SK-N-SH (cell line): ENCODE measurements at regions not wholly inside any gene's neighbourhood (a gene's known extent, or its start where the extent isn't known, plus 50 kb on each side); places are given as distances from the start of the nearest gene placed in this dataset.

Source experiments
- CTCF ChIA-PET: fragments of 300-600, 350-600 bp; formaldehyde crosslinking; extraction: SDS; loops from one replicate; lab custom pipeline; 2021; lab: Yijun Ruan, JAX
- POLR2A ChIA-PET: fragments of 350-600 bp; sonication (Branson Sonifier 250); formaldehyde crosslinking; extraction: SDS; loops from one replicate; lab custom pipeline; 2020; ENCODE audit warnings: antibody characterized with exemption, inconsistent platforms; lab: Yijun Ruan, JAX
- DNase-seq: peaks from one replicate; pipeline ENCODE4 v3.0.0; 2012
- H2AFZ ChIP-seq: fragments of 200-600 bp; sonication (generic); 2 replicates; pipeline ENCODE4 v1.8.1; 2016; ENCODE audit warnings: antibody characterized with exemption, mild to moderate bottlenecking, low read depth
- H3F3A ChIP-seq: fragments of 200-600 bp; sonication (generic); replicated peaks from 2 replicates; pipeline ENCODE3; 2016; ENCODE audit warnings: antibody characterized with exemption, mild to moderate bottlenecking; ENCODE audit not compliant: insufficient read depth
- H3K27ac ChIP-seq, 2 experiments: fragments of 200-500 bp in 1 of 2; fragments of 200-600 bp in 1 of 2; sonication (Bioruptor generic) in 1 of 2; sonication (generic), shearing (Covaris generic) in 1 of 2; 2 replicates each; pipeline versions ENCODE4 v1.5.1 to v1.6.1; 2014 to 2016; ENCODE audit warnings: low read depth in 2 of 2, inconsistent platforms in 1 of 2, low read length in 1 of 2, mild to moderate bottlenecking in 1 of 2, mixed read lengths in 1 of 2
- H3K27me3 ChIP-seq: fragments of 200-600 bp; sonication (generic), shearing (Covaris generic); 2 replicates; pipeline ENCODE4 v1.6.1; 2016; ENCODE audit warnings: mixed run types; ENCODE audit not compliant: insufficient read depth
- H3K36me3 ChIP-seq, 2 experiments: fragments of 200-500 bp in 1 of 2; fragments of 200-600 bp in 1 of 2; sonication (Bioruptor generic) in 1 of 2; sonication (generic) in 1 of 2; replicated peaks in 1 of 2; 2 replicates each; pipeline versions ENCODE3 to v1.5.1; 2014 to 2016; ENCODE audit warnings: low read length in 1 of 2, mild to moderate bottlenecking in 1 of 2; ENCODE audit not compliant: insufficient read depth in 2 of 2, control insufficient read depth in 1 of 2
- H3K4me1 ChIP-seq, 2 experiments: fragments of 200-500 bp in 1 of 2; fragments of 200-600 bp in 1 of 2; sonication (Bioruptor generic) in 1 of 2; sonication (generic), shearing (Covaris generic) in 1 of 2; 2 replicates each; pipeline versions ENCODE4 v1.5.1 to v1.6.1; 2014 to 2016; ENCODE audit warnings: low read depth in 1 of 2, low read length in 1 of 2, mixed run types in 1 of 2; ENCODE audit not compliant: insufficient read depth in 2 of 2, control insufficient read depth in 1 of 2
- H3K4me2 ChIP-seq: fragments of 200-600 bp; sonication (generic), shearing (Covaris generic); 2 replicates; pipeline ENCODE4 v1.6.1; 2017; ENCODE audit warnings: mixed run types
- H3K4me3 ChIP-seq, 2 experiments: fragments of 200-500 bp in 1 of 2; fragments of 200-600 bp in 1 of 2; sonication (Bioruptor generic) in 1 of 2; sonication (generic), shearing (Covaris generic) in 1 of 2; 2 replicates each; pipeline versions ENCODE4 v1.5.1 to v1.8.1; 2014 to 2016; ENCODE audit warnings: low read depth in 2 of 2, inconsistent platforms in 1 of 2, low read length in 1 of 2, mild to moderate bottlenecking in 1 of 2, mixed read lengths in 1 of 2, moderate library complexity in 1 of 2
- H3K79me2 ChIP-seq: fragments of 200-600 bp; sonication (generic); 2 replicates; pipeline ENCODE4 v1.8.1; 2017; ENCODE audit warnings: mild to moderate bottlenecking; ENCODE audit not compliant: insufficient read depth
- H3K9ac ChIP-seq: fragments of 200-600 bp; sonication (generic); 2 replicates; pipeline ENCODE4 v1.6.1; 2017; ENCODE audit warnings: mixed run types
- H3K9me2 ChIP-seq: fragments of 200-600 bp; sonication (generic); 2 replicates; pipeline ENCODE4 v1.6.1; 2017; ENCODE audit warnings: mixed run types
- H3K9me3 ChIP-seq: fragments of 200-600 bp; sonication (generic); 2 replicates; pipeline ENCODE4 v1.6.1; 2017; ENCODE audit warnings: mixed run types, mild to moderate bottlenecking, moderate library complexity
- H4K20me1 ChIP-seq: fragments of 200-600 bp; sonication (generic); 2 replicates; pipeline ENCODE4 v1.6.1; 2017; ENCODE audit warnings: mild to moderate bottlenecking, mixed run types; ENCODE audit not compliant: insufficient read depth
- ELF1 ChIP-seq: IDR thresholded peaks from 2 replicates; pipeline ENCODE4 v1.4.0; 2012
- FOSL2 ChIP-seq: IDR thresholded peaks from 2 replicates; pipeline ENCODE4 v1.4.0; 2012; ENCODE audit warnings: low read depth, mild to moderate bottlenecking, moderate library complexity, borderline replicate concordance
- FOXJ3 ChIP-seq: sonication (generic); formaldehyde crosslinking; IDR thresholded peaks from 2 replicates; pipeline ENCODE4 v1.5.1; 2020; ENCODE audit warnings: mild to moderate bottlenecking, missing genetic modification reagents
- FOXM1 ChIP-seq: IDR thresholded peaks from 2 replicates; pipeline ENCODE4 v1.4.0; 2012; ENCODE audit warnings: low read depth, mild to moderate bottlenecking
- GATA2 ChIP-seq: sonication (generic); formaldehyde crosslinking; IDR thresholded peaks from 2 replicates; pipeline ENCODE4 v1.5.0; 2020; ENCODE audit warnings: mild to moderate bottlenecking, missing genetic modification reagents
- JUND ChIP-seq: IDR thresholded peaks from 2 replicates; pipeline ENCODE4 v1.4.0; 2012
- MEF2A ChIP-seq: IDR thresholded peaks from 2 replicates; pipeline ENCODE4 v1.4.0; 2012; ENCODE audit warnings: low read depth, borderline replicate concordance
- MXI1 ChIP-seq: IDR thresholded peaks from 2 replicates; pipeline ENCODE4 v1.6.1; 2012; ENCODE audit warnings: mild to moderate bottlenecking, low read depth, low read length, improper control_type of control experiment
- PBX3 ChIP-seq: IDR thresholded peaks from 2 replicates; pipeline ENCODE4; 2012
- RAD21 ChIP-seq: IDR thresholded peaks from 2 replicates; pipeline ENCODE4 v1.6.1; 2012; ENCODE audit warnings: mild to moderate bottlenecking, low read length
- REST ChIP-seq: IDR thresholded peaks from 2 replicates; pipeline ENCODE4 v1.6.1; 2012; ENCODE audit warnings: mild to moderate bottlenecking, low read depth, low read length, moderate library complexity
- RFX5 ChIP-seq: IDR thresholded peaks from 2 replicates; pipeline ENCODE4 v1.6.1; 2012; ENCODE audit warnings: mild to moderate bottlenecking, improper control_type of control experiment, low read length
- RXRA ChIP-seq: IDR thresholded peaks from 2 replicates; pipeline ENCODE4 v1.4.0; 2012; ENCODE audit warnings: low read depth, mild to moderate bottlenecking, borderline replicate concordance
- SIN3A ChIP-seq: IDR thresholded peaks from 2 replicates; pipeline ENCODE4 v1.6.1; 2012; ENCODE audit warnings: low read depth, mild to moderate bottlenecking, low read length, moderate library complexity, borderline replicate concordance
- SMC3 ChIP-seq: IDR thresholded peaks from 2 replicates; pipeline ENCODE4 v1.6.1; 2012; ENCODE audit warnings: low read depth, low read length, improper control_type of control experiment
- TCF12 ChIP-seq: IDR thresholded peaks from 2 replicates; pipeline ENCODE4 v1.4.0; 2012
- TEAD4 ChIP-seq: IDR thresholded peaks from 2 replicates; pipeline ENCODE4 v1.4.0; 2012; ENCODE audit warnings: mild to moderate bottlenecking, borderline replicate concordance; ENCODE audit not compliant: insufficient read depth
- YY1 ChIP-seq: IDR thresholded peaks from 2 replicates; pipeline ENCODE4 v1.4.0; 2012; ENCODE audit warnings: low read depth, mild to moderate bottlenecking
- WGBS: methylation state at CpG from one replicate; pipeline ENCODE4 v1.1.6; 2017; ENCODE audit warnings: low lambda C conversion rate; 5-methylcytosine and 5-hydroxymethylcytosine counted together

- TF ChIP-seq REST (no peak), PBX3 (no peak), MXI1 (no peak), RFX5 (no peak), ELF1 (no peak), TEAD4 (no peak), MEF2A (no peak)
These were observed 1448.0 kb upstream of the MIR17HG start (continued) for GRCh38 chr13:89899302-89900103.

GRCh38 chr13:89900104-89900765 lies 1447.3 kb upstream of the MIR17HG start:
- TF ChIP-seq TCF12 (no peak), YY1 (no peak), SIN3A (no peak), FOXM1 (no peak), MEF2A (no peak), RAD21 (no peak), RXRA (no peak), GATA2 (CRISPR knock-in tag) (no peak), SMC3 (no peak), PBX3 (no peak), FOSL2 (no peak), FOXJ3 (CRISPR knock-in tag) (no peak), JUND (no peak)
- ChIA-PET CTCF (interaction anchor here (1.5 kb wide), 1 partner anchor 9 kb away, joined by 3 read pairs; no protein-coding TSS in a partner anchor), POLR2A (no interaction called here)
- Histone ChIP-seq H2AFZ (no peak overlapping the region), H3K9me2 (no peaks in the 10 kb centered on the region), H3F3A (no peaks in the 10 kb centered on the region), H3K27ac (no peak overlapping the region), H3K4me3 (no peak overlapping the region), H3K4me2 (no peak overlapping the region), H4K20me1 (no peaks in the 10 kb centered on the region), H3K9me3 (no peaks in the 10 kb centered on the region), H3K4me1 (no peaks in the 10 kb centered on the region; a peak in 1 of 4 replicates), H3K9ac (no peak overlapping the region), H3K36me3 (no peaks in the 10 kb centered on the region), H3K27me3 (no peaks in the 10 kb centered on the region), H3K79me2 (no peaks in the 10 kb centered on the region)
- WGBS: 64% methylated on average over 5 of the region's 5 CpGs
- DNase-seq: no peak
